ENCODE measurements at regions not wholly inside any gene's neighbourhood (a gene's known extent, or its start where the extent isn't known, plus 50 kb on each side); places are given as distances from the start of the nearest gene placed in this dataset.

GRCh38 chr14:65849558-65849957, 437.0 kb downstream of the FUT8 start:
- TF ChIP-seq CTCF (IDR thresholded peaks at IDR 0.05) = no peak
- no peak for TF ChIP-seq POLR2A (IDR thresholded peaks at IDR 0.05)
